H9 (cell line): ENCODE measurements at regions not wholly inside any gene's neighbourhood (a gene's known extent, or its start where the extent isn't known, plus 50 kb on each side); places are given as distances from the start of the nearest gene placed in this dataset.

Experiments
- DNase-seq: peaks from one replicate; pipeline ENCODE4 v3.0.0-alpha.2; 2017
- H2AFZ ChIP-seq: one replicate; pipeline ENCODE4 v1.6.1; 2013; ENCODE audit warnings: mild to moderate bottlenecking, low read length, control low read depth, moderate library complexity
- H2AK5ac ChIP-seq: 2 replicates; pipeline ENCODE4 v1.6.1; 2013; ENCODE audit warnings: low read length, control low read depth, mixed read lengths; ENCODE audit not compliant: insufficient read length
- H2BK120ac ChIP-seq: one replicate; pipeline ENCODE4 v1.6.1; 2013; ENCODE audit warnings: low read depth, mild to moderate bottlenecking, low read length, control low read depth, inconsistent platforms; ENCODE audit not compliant: poor library complexity, severe bottlenecking
- H2BK12ac ChIP-seq: 2 replicates; pipeline ENCODE4 v1.6.1; 2013; ENCODE audit warnings: low read length, control low read depth, mixed read lengths, low read depth; ENCODE audit not compliant: insufficient read length
- H2BK15ac ChIP-seq: 2 replicates; pipeline ENCODE4 v1.6.1; 2013; ENCODE audit warnings: low read depth, low read length, control low read depth
- H2BK20ac ChIP-seq: one replicate; pipeline ENCODE4 v1.6.1; 2013; ENCODE audit warnings: low read depth, mild to moderate bottlenecking, low read length, control low read depth, inconsistent platforms; ENCODE audit not compliant: poor library complexity, severe bottlenecking
- H2BK5ac ChIP-seq: 2 replicates; pipeline ENCODE4 v1.6.1; 2013; ENCODE audit warnings: low read length, control low read depth, mixed read lengths; ENCODE audit not compliant: insufficient read length
- H3K14ac ChIP-seq: 2 replicates; pipeline ENCODE4 v1.6.1; 2013; ENCODE audit warnings: low read length, control low read depth; ENCODE audit not compliant: insufficient read depth
- H3K18ac ChIP-seq: 2 replicates; pipeline ENCODE4 v1.6.1; 2013; ENCODE audit warnings: low read depth, mild to moderate bottlenecking, mixed read lengths, low read length, control low read depth; ENCODE audit not compliant: insufficient read length
- H3K23ac ChIP-seq: 2 replicates; pipeline ENCODE4 v1.6.1; 2013; ENCODE audit warnings: low read length, control low read depth, mixed read lengths, low read depth; ENCODE audit not compliant: insufficient read length
- H3K23me2 ChIP-seq: 2 replicates; pipeline ENCODE4 v1.6.1; 2013; ENCODE audit warnings: low read depth, mild to moderate bottlenecking, mixed read lengths, low read length, control low read depth; ENCODE audit not compliant: insufficient read length, poor library complexity, severe bottlenecking
- H3K27ac ChIP-seq: 2 replicates; pipeline ENCODE4 v1.5.1; 2013; ENCODE audit warnings: low read length, control low read depth, mixed read lengths, low read depth; ENCODE audit not compliant: insufficient read length
- H3K27me3 ChIP-seq: 2 replicates; pipeline ENCODE4 v1.6.1; 2013; ENCODE audit warnings: low read length, control low read depth, inconsistent platforms; ENCODE audit not compliant: insufficient read depth
- H3K4ac ChIP-seq: 2 replicates; pipeline ENCODE4 v1.6.1; 2013; ENCODE audit warnings: low read depth, mild to moderate bottlenecking, control low read depth, inconsistent platforms, low read length, moderate library complexity
- H3K4me1 ChIP-seq: 2 replicates; pipeline ENCODE4 v1.6.1; 2013; ENCODE audit warnings: low read length, control low read depth, inconsistent platforms; ENCODE audit not compliant: insufficient read depth
- H3K4me2 ChIP-seq: 2 replicates; pipeline ENCODE4 v1.6.1; 2013; ENCODE audit warnings: low read length, control low read depth, mixed read lengths; ENCODE audit not compliant: insufficient read length, insufficient read depth
- H3K56ac ChIP-seq: 2 replicates; pipeline ENCODE4 v1.6.1; 2013; ENCODE audit warnings: low read depth, mild to moderate bottlenecking, mixed read lengths, low read length, control low read depth; ENCODE audit not compliant: insufficient read length
- H3K79me1 ChIP-seq: 2 replicates; pipeline ENCODE4 v1.6.1; 2013; ENCODE audit warnings: low read depth, mild to moderate bottlenecking, moderate library complexity, low read length, control low read depth, inconsistent platforms; ENCODE audit not compliant: insufficient read depth, poor library complexity, severe bottlenecking
- H3K79me2 ChIP-seq: 2 replicates; pipeline ENCODE4 v1.6.1; 2013; ENCODE audit warnings: low read length, control low read depth, inconsistent platforms; ENCODE audit not compliant: insufficient read depth
- H3K9ac ChIP-seq: 2 replicates; pipeline ENCODE4 v1.6.1; 2013; ENCODE audit warnings: low read length, control low read depth, mixed read lengths; ENCODE audit not compliant: insufficient read length; ENCODE audit errors: extremely low read depth
- H3K9me3 ChIP-seq: one replicate; pipeline ENCODE4 v1.6.1; 2013; ENCODE audit warnings: low read depth, low read length, inconsistent platforms; ENCODE audit not compliant: control insufficient read depth
- H3T11ph ChIP-seq: one replicate; pipeline ENCODE4 v1.6.1; 2013; ENCODE audit warnings: mild to moderate bottlenecking, low read length, control low read depth, inconsistent platforms
- H4K20me1 ChIP-seq: one replicate; pipeline ENCODE4 v1.6.1; 2013; ENCODE audit not compliant: control insufficient read depth, insufficient read length, insufficient read depth
- H4K5ac ChIP-seq: 2 replicates; pipeline ENCODE4 v1.6.1; 2013; ENCODE audit warnings: low read depth, mild to moderate bottlenecking, mixed read lengths, low read length, control low read depth; ENCODE audit not compliant: insufficient read length
- H4K8ac ChIP-seq: replicated peaks from 2 replicates; pipeline ENCODE4 v1.6.1; 2013; ENCODE audit warnings: low read length, control low read depth, mixed read lengths, low read depth; ENCODE audit not compliant: insufficient read length
- H4K91ac ChIP-seq: 2 replicates; pipeline ENCODE4 v1.6.1; 2013; ENCODE audit warnings: low read depth, mild to moderate bottlenecking, moderate library complexity, mixed read lengths, low read length, control low read depth; ENCODE audit not compliant: insufficient read length
- H3K27ac Mint-ChIP-seq, 3 experiments: 2 replicates in 2 of 3; 3 replicates in 1 of 3; pipeline ENCODE4 v1.8.0; 2020 to 2021; ENCODE audit warnings: mixed read lengths in 3 of 3, mild to moderate bottlenecking in 1 of 3, moderate library complexity in 1 of 3
- H3K27me3 Mint-ChIP-seq: 2 replicates; pipeline ENCODE4 v1.8.0; 2021; ENCODE audit warnings: low read depth, mild to moderate bottlenecking, moderate library complexity, mixed read lengths
- H3K36me3 Mint-ChIP-seq, 3 experiments: 2 replicates in 2 of 3; 3 replicates in 1 of 3; pipeline ENCODE4 v1.8.0; 2020 to 2021; ENCODE audit warnings: low read depth in 3 of 3, mixed read lengths in 3 of 3; ENCODE audit not compliant: insufficient read depth in 1 of 3
- H3K4me1 Mint-ChIP-seq, 2 experiments: 2 replicates each; pipeline ENCODE4 v1.8.0; 2020; ENCODE audit warnings: mixed read lengths in 2 of 2
- H3K4me3 Mint-ChIP-seq, 2 experiments: 2 replicates in 1 of 2; 3 replicates in 1 of 2; pipeline ENCODE4 v1.8.0; 2020 to 2021; ENCODE audit warnings: mild to moderate bottlenecking in 2 of 2, mixed read lengths in 2 of 2, moderate library complexity in 1 of 2
- H3K9me3 Mint-ChIP-seq, 2 experiments: 2 replicates in 1 of 2; 3 replicates in 1 of 2; pipeline ENCODE4 v1.8.0; 2020; ENCODE audit warnings: mild to moderate bottlenecking in 2 of 2, mixed read lengths in 2 of 2, moderate library complexity in 1 of 2
- CTCF ChIP-seq: fragments of 200-600 bp; sonication (generic); conservative IDR thresholded peaks from 3 replicates; pipeline ENCODE4 v1.8.0; 2021; ENCODE audit warnings: antibody characterized with exemption, mild to moderate bottlenecking
- WGBS: extraction: QIAGEN DNeasy Blood & Tissue Kit; methylation state at CpG from one replicate; pipeline ENCODE4 v1.1.7; 2013; ENCODE audit warnings: missing lambda C conversion rate, low lambda C conversion rate, mixed read lengths; ENCODE audit not compliant: insufficient read length; ENCODE audit errors: extremely low coverage; 5-methylcytosine and 5-hydroxymethylcytosine counted together

- no CpG with 5 or more reads among the region's 4 CpGs for WGBS
- Histone ChIP-seq H3K4ac (no peak overlapping the region), H4K5ac (no peak overlapping the region), H2BK5ac (no peak overlapping the region), H3K18ac (no peak overlapping the region), H3K4me2 (no peak overlapping the region), H2AK5ac (no peak overlapping the region), H3K79me1 (no peaks in the 10 kb centered on the region), H3K27me3 (peaks cover 76% of the 10 kb centered on the region), H4K91ac (no peak overlapping the region), H3K9me3 (no peaks in the 10 kb centered on the region), H3T11ph (no peak overlapping the region), H2BK15ac (no peak overlapping the region), H3K9ac (no peak overlapping the region), H4K20me1 (no peaks in the 10 kb centered on the region), H2BK12ac (no peak overlapping the region), H3K23ac (no peak overlapping the region), H3K56ac (no peak overlapping the region), H2BK120ac (no peak overlapping the region), H3K23me2 (no peaks in the 10 kb centered on the region), H3K27ac (no peak overlapping the region), H2BK20ac (no peak overlapping the region), H3K4me1 (no peaks in the 10 kb centered on the region; the same call in 1 of the 2 replicates), H3K14ac (no peak overlapping the region), H3K79me2 (no peaks in the 10 kb centered on the region), H4K8ac (no peak overlapping the region), H2AFZ (no peak overlapping the region)
- H3K4me3 Mint-ChIP-seq = no peak overlapping the region
- DNase-seq = no peak
- TF ChIP-seq CTCF = no peak
- no peak overlapping the region; a peak in 1 of 7 replicates for H3K27ac Mint-ChIP-seq
- peaks cover 100% of the 10 kb centered on the region for H3K27me3 Mint-ChIP-seq
- H3K4me1 Mint-ChIP-seq = peaks cover 9 to 10% of the 10 kb centered on the region in 2 experiments
- H3K9me3 Mint-ChIP-seq = no peaks in the 10 kb centered on the region; a peak in 1 of 5 replicates
- H3K36me3 Mint-ChIP-seq = no peaks in the 10 kb centered on the region; a peak in 1 of 7 replicates
These were observed 53.3 kb upstream of the TOP3B start for GRCh38 chr22:22035771-22036314.
